GM12878 (cell line): ENCODE measurements at regions not wholly inside any gene's neighbourhood (a gene's known extent, or its start where the extent isn't known, plus 50 kb on each side); places are given as distances from the start of the nearest gene placed in this dataset.

Source experiments
- BRCA1 ChIP-seq: IDR thresholded peaks from 2 replicates; pipeline ENCODE4 v1.6.1; 2011; ENCODE audit warnings: low read depth, low read length, improper control_type of control experiment
- CEBPB ChIP-seq, 2 experiments: fragments of 150-350 bp in 1 of 2; IDR thresholded peaks; 2 replicates each; pipeline ENCODE4 v1.6.1; 2012 to 2014; ENCODE audit warnings: low read depth in 2 of 2, low read length in 2 of 2, borderline replicate concordance in 1 of 2, inconsistent platforms in 1 of 2
- CREM ChIP-seq: IDR thresholded peaks from 2 replicates; pipeline ENCODE4 v1.6.1; 2014; ENCODE audit warnings: antibody characterized with exemption, low read depth
- E2F4 ChIP-seq: IDR thresholded peaks from 2 replicates; pipeline ENCODE4 v1.6.1; 2012; ENCODE audit warnings: low read depth, low read length, improper control_type of control experiment
- EED ChIP-seq: sonication (generic); IDR thresholded peaks from 2 replicates; pipeline ENCODE4 v1.6.1; 2016; ENCODE audit warnings: antibody characterized with exemption, low read depth
- ELK1 ChIP-seq: IDR thresholded peaks from 2 replicates; pipeline ENCODE4 v1.6.1; 2012; ENCODE audit warnings: low read depth, low read length, improper control_type of control experiment
- ESRRA ChIP-seq: IDR thresholded peaks from 2 replicates; pipeline ENCODE4 v1.6.1; 2012; ENCODE audit warnings: mild to moderate bottlenecking, low read length, improper control_type of control experiment
- FOS ChIP-seq: IDR thresholded peaks from 3 replicates; pipeline ENCODE4 v1.6.1; 2011; ENCODE audit warnings: borderline replicate concordance; ENCODE audit not compliant: insufficient read length; ENCODE audit errors: extremely low read depth
- MTA3 ChIP-seq: IDR thresholded peaks from 2 replicates; pipeline ENCODE4 v1.6.1; 2012; ENCODE audit warnings: low read length, inconsistent platforms, borderline replicate concordance
- PRDM15 ChIP-seq: fragments of 450-650 bp; formaldehyde crosslinking; IDR thresholded peaks from 2 replicates; pipeline ENCODE4 v1.4.0; 2020; ENCODE audit warnings: mild to moderate bottlenecking, moderate library complexity
- RB1 ChIP-seq: fragments of 450-650 bp; formaldehyde crosslinking; IDR thresholded peaks from 2 replicates; pipeline ENCODE4 v1.6.1; 2017; ENCODE audit warnings: mild to moderate bottlenecking, borderline replicate concordance
- SMARCA5 ChIP-seq: fragments of 450-650 bp; IDR thresholded peaks from 2 replicates; pipeline ENCODE4 v1.6.1; 2017; ENCODE audit warnings: mild to moderate bottlenecking
- SREBF1 ChIP-seq: IDR thresholded peaks from 2 replicates; pipeline ENCODE4 v1.6.1; 2012; ENCODE audit warnings: mild to moderate bottlenecking, low read length
- SRF ChIP-seq, 2 experiments: IDR thresholded peaks; 2 replicates each; pipeline ENCODE4 v1.6.1; 2011; ENCODE audit warnings: low read depth in 2 of 2, low read length in 2 of 2, mild to moderate bottlenecking in 1 of 2, moderate library complexity in 1 of 2
- SUZ12 ChIP-seq: fragments of 200-600 bp; sonication (generic); IDR thresholded peaks from one replicate; pipeline ENCODE4 v1.6.1; 2018; ENCODE audit warnings: antibody characterized with exemption, mild to moderate bottlenecking; ENCODE audit not compliant: unreplicated experiment
- YY1 ChIP-seq: IDR thresholded peaks from 2 replicates; pipeline ENCODE4 v1.6.1; 2011; ENCODE audit warnings: low read depth, mild to moderate bottlenecking, low read length
- ZBTB11 ChIP-seq: fragments of 450-650 bp; formaldehyde crosslinking; IDR thresholded peaks from 2 replicates; pipeline ENCODE4 v1.5.0; 2022; ENCODE audit warnings: mild to moderate bottlenecking, missing genetic modification characterization
- ZNF217 ChIP-seq: fragments of 450-650 bp; IDR thresholded peaks from 2 replicates; pipeline ENCODE4 v1.6.1; 2017; ENCODE audit warnings: antibody characterized with exemption, mild to moderate bottlenecking
- ZNF24 ChIP-seq: fragments of 450-650 bp; IDR thresholded peaks from 2 replicates; pipeline ENCODE4 v1.6.1; 2017; ENCODE audit warnings: antibody characterized with exemption, mild to moderate bottlenecking

- peak; percentile 56; the same call in 1 of the 2 replicates for TF ChIP-seq YY1
- TF ChIP-seq FOS, result no peak
- TF ChIP-seq MTA3, result peak; percentile 99
- no peak for TF ChIP-seq ZBTB11 (CRISPR knock-in tag)
- peak; percentile 86 for TF ChIP-seq ZNF24
- no peak for TF ChIP-seq SMARCA5
- no peak for TF ChIP-seq BRCA1
- TF ChIP-seq CEBPB (IDR thresholded peaks at IDR 0.05; ENCODE audit: borderline replicate concordance in 1 of 2, low read depth in 2 of 2, low read length in 2 of 2), result peak in 1 of 2 experiments; percentile 97; a peak in 2 of 4 replicates
- no peak for TF ChIP-seq SUZ12
- TF ChIP-seq PRDM15, result no peak
- no peak for TF ChIP-seq SREBF1
- no peak for TF ChIP-seq ESRRA
- peak; percentile 99 for TF ChIP-seq EED
- no peak for TF ChIP-seq E2F4
- TF ChIP-seq SRF (IDR thresholded peaks at IDR 0.05; ENCODE audit: low read depth in 2 of 2, low read length in 2 of 2), result 0 out of 4 replicates have a peak, but pooled peaks of 1 of the 2 experiments have one; percentile 58
- TF ChIP-seq ELK1, result no peak
- peak; percentile 93 for TF ChIP-seq CREM
- no peak; the same call in 1 of the 2 replicates for TF ChIP-seq RB1
- peak; percentile 79; the same call in 1 of the 2 replicates for TF ChIP-seq ZNF217
These were observed 501.5 kb downstream of the DMAC1 start (continued) for GRCh38 chr9:7298123-7298522.
